Aorta (tissue), 5 donors: ENCODE measurements at regions not wholly inside any gene's neighbourhood (a gene's known extent, or its start where the extent isn't known, plus 50 kb on each side); places are given as distances from the start of the nearest gene placed in this dataset.
A peak's percentile ranks its signal among the peaks of the same experiment; 100 is the strongest.

Experiments used
- ATAC-seq: fragments of 200-7000 bp; cut with Tn5 transposase; one replicate; pipeline ENCODE4 v1.9.1; 2022; ENCODE audit warnings: moderate library complexity; ENCODE audit not compliant: low FRiP score
- DNase-seq, 2 donors: peaks; one replicate each; pipeline ENCODE4 v3.0.0-alpha.2; 2020
- H3K27ac ChIP-seq, 2 donors: one replicate each; pipeline ENCODE4 v1.5.1; 2013; ENCODE audit warnings: low read length in 2 of 2, mild to moderate bottlenecking in 2 of 2, moderate library complexity in 2 of 2, control low read depth in 1 of 2, inconsistent platforms in 1 of 2, low read depth in 1 of 2
- H3K27me3 ChIP-seq, 2 donors: one replicate each; pipeline ENCODE4 v1.6.1; 2013; ENCODE audit warnings: control low read depth in 1 of 2, low read length in 1 of 2, mild to moderate bottlenecking in 1 of 2, moderate library complexity in 1 of 2; ENCODE audit not compliant: insufficient read depth in 2 of 2, control insufficient read depth in 1 of 2
- H3K36me3 ChIP-seq, 2 donors: one replicate each; pipeline ENCODE4 v1.6.1; 2013; ENCODE audit warnings: control low read depth in 1 of 2, low read length in 1 of 2, mild to moderate bottlenecking in 1 of 2; ENCODE audit not compliant: insufficient read depth in 2 of 2, control insufficient read depth in 1 of 2
- H3K4me1 ChIP-seq, 2 donors: one replicate each; pipeline ENCODE4 v1.6.1; 2013; ENCODE audit warnings: low read length in 2 of 2, control low read depth in 1 of 2, mild to moderate bottlenecking in 1 of 2, moderate library complexity in 1 of 2; ENCODE audit not compliant: insufficient read depth in 2 of 2, control insufficient read depth in 1 of 2
- H3K4me3 ChIP-seq, 2 donors: one replicate each; pipeline ENCODE4 v1.5.1; 2013; ENCODE audit warnings: low read length in 2 of 2, control low read depth in 1 of 2, mild to moderate bottlenecking in 1 of 2
- H3K9me3 ChIP-seq: one replicate; pipeline ENCODE4 v1.6.1; 2013; ENCODE audit warnings: mild to moderate bottlenecking, low read length; ENCODE audit not compliant: control insufficient read depth
- WGBS, 2 donors: extraction: QIAGEN DNeasy Blood & Tissue Kit; methylation state at CpG; one replicate each; pipeline ENCODE4 v1.1.7; 2013; 5-methylcytosine and 5-hydroxymethylcytosine counted together
- intact Hi-C, 2 donors: fragments of 100-400 bp; cut with DNase I; formaldehyde crosslinking; loops; one replicate each; pipeline versions ENCODE4 v1.14.2 to v1.15.0; 2022
- donor health status: healthy with polysubstance abuse.
- donor health status: Bipolar disorder and iron deficiency.
- donor health status: DM: no; HTN: no; CAD: no.
- donor health status: DM: no; HTN: no; CAD: no.
- donor health status: DM: yes; HTN: yes; CAD: no.

DNA sequence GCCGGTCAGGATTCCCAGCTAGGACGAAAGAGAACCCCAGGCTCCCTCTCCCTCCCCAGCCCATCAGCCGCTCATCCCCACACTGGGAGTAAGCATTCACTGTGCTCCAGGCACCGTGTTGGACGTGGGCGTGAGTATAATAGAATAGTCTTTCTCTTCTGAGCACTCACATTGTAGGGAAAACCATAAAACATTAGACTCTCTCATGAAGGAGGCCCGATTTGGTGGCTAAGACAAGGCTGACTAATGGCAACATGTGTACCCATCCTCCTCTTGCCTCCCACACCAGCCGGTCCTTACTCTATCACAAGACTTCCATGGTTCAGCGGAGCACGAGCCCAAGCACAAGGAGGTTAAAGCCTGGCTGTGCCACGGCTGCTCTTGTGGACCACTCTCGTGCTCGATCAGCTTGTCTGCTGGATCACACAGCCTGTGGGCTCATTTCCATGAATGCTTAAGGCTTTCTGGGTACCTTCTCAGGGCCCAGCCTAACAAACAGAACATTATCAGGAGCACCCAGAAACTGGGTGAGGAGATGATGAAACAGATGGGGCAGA is 540.9 kb upstream of the RAB6C start:
- no peaks in the 10 kb centered on the region for H3K36me3 ChIP-seq
- no peaks in the 10 kb centered on the region for H3K4me1 ChIP-seq
- no peak overlapping the region for H3K27ac ChIP-seq
- 87 to 89% methylated on average over 13 of the region's 13 CpGs for WGBS, 2 donors
- H3K9me3 ChIP-seq: no peaks in the 10 kb centered on the region
- intact Hi-C loops: no loop called here
- no peaks in the 10 kb centered on the region for H3K27me3 ChIP-seq
- no peak overlapping the region for H3K4me3 ChIP-seq
- ATAC-seq (no peak), DNase-seq (peak in 1 of 2 donors; percentile 56)

DNA sequence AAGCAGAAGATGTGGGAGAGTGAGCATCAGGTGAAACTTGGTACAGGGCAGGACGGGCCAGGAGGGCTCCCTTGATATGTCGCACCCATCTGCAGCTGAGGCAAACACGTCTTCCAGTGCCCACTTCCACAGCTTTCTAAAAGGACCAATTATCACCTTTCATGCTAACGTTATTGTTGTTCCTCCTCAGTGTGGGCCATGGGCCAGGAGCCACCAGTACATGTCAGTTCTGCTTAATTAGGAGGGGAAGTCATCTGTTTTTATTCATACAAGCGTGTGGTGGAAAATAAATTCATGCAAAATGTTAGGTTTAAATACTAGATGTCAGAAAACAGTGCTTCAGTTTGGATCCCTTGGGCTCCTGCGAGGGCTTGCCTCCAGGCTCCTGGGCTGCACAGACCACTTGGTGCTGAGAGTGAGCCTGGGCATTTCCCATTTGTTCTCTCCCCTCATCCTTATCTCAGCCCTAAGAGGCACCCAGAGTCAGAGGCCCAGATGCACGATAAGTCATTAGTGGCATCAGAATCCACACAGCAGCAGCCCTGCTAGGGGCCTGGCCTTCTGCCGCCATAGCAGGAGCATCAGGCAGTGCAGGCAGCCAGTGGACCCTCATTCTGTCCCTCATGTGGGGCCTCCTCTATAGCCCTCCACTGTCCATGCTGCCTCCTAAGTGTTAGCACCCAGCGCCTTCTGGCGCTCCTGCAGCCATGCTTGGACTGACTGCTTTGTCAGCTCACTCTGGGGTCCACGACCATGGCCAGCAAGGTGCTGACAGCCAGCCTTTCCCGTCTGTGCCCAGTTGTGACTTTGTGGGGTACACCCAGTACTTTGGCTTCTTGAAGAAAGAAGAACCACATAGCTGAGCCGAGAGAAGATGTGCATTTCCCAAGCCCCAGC is 539.8 kb upstream of the RAB6C start:
- Histone ChIP-seq H3K27ac (no peak overlapping the region), H3K4me3 (no peak overlapping the region), H3K9me3 (no peaks in the 10 kb centered on the region), H3K4me1 (no peaks in the 10 kb centered on the region), H3K27me3 (no peaks in the 10 kb centered on the region), H3K36me3 (no peaks in the 10 kb centered on the region)
- DNase-seq (no peak), ATAC-seq (no peak)
- intact Hi-C loops: no loop called here
- 80 to 82% methylated on average over 13 of the region's 13 CpGs for WGBS, 2 donors

GRCh38 chr2:129441610-129442009 is 537.9 kb upstream of the RAB6C start:
- H3K36me3 ChIP-seq: no peaks in the 10 kb centered on the region
- H3K9me3 ChIP-seq: no peaks in the 10 kb centered on the region
- DNase-seq (no peak), ATAC-seq (no peak)
- no peaks in the 10 kb centered on the region for H3K4me1 ChIP-seq
- no peaks in the 10 kb centered on the region for H3K27me3 ChIP-seq
- no peak overlapping the region for H3K27ac ChIP-seq
- H3K4me3 ChIP-seq: no peak overlapping the region
- intact Hi-C loops: no loop called here

DNA sequence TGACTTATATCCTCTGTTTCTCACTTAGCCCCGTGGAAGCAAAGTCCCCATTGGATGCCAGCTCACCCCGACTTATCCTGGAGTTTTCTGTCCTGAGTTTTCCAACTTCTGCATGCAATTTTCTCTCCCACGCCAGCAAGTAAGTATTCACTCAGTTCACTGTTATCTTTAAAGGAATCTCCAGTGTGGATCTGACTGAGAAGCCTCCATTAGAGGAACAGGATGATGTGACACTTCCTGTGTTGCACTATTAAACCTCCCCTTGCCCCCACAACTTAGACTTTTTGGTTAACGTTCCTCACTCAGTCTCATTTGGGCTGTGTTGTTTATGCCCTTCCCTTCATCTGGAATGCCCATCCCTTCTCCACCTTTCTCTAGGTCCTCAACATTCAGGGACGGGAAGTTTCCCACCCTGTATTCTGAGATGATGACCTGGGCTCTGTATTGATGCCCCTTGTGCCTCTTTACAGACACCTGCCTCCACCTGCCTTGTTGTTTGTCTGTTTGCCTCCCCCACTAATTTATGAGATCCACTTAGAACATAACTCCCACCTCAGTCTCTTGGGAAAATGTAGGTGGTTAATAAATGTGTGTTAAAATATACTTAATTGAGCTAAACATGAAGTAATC is 536.1 kb upstream of the RAB6C start:
- DNase-seq (no peak), ATAC-seq (no peak)
- 71 to 74% methylated on average over 5 of the region's 5 CpGs for WGBS, 2 donors
- Histone ChIP-seq H3K27ac (no peak overlapping the region), H3K36me3 (no peaks in the 10 kb centered on the region), H3K4me3 (no peak overlapping the region), H3K9me3 (no peaks in the 10 kb centered on the region), H3K4me1 (no peaks in the 10 kb centered on the region), H3K27me3 (no peaks in the 10 kb centered on the region)
- intact Hi-C loops: no loop called here

DNA sequence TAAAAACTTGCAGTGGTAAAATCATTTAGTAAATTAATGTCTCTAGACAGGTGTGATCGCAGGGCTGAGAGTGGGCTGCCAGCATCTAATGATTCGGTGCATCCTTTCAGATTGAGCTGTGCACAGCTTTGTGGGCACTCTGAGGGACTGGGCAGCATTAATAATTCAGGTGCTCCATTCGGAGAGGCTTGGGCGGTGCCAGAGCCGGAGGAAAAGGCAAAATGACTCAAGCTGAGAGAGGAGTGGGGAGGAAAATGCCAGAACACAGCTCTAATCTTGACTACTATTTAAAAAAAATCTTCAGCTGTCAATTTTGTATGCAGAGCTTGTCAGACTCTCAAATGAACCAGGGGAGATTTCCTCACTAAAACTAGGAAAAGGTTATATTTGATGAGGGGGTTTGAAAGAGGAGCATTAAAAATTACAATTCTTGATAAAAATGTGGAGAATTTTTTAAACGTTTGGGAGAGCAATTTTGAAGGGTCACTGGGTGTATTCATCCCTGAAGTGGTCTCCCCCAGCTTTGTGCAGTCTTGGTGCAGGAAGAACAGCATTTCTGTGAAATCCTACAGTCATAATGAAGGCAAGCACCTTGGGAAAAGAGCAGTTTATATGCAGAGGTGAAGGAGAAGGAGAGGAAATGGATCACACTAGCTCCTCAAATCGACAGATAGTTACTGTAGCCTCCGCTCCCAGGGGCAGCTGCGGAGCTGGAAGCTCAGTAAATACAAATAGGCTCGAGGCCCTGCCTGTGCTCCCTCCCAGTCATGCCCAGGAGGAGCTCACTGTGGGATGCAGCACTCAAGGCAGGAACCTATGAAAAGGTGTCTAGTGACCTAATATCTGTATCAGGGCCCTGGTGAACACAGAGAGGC is 535.4 kb upstream of the RAB6C start:
- Histone ChIP-seq H3K4me1 (no peaks in the 10 kb centered on the region), H3K4me3 (no peak overlapping the region), H3K27me3 (no peaks in the 10 kb centered on the region), H3K36me3 (no peaks in the 10 kb centered on the region), H3K9me3 (no peaks in the 10 kb centered on the region), H3K27ac (no peak overlapping the region)
- WGBS, 2 donors: 57 to 63% methylated on average over 10 of the region's 10 CpGs
- intact Hi-C loops: no loop called here
- DNase-seq (no peak), ATAC-seq (no peak)

DNA sequence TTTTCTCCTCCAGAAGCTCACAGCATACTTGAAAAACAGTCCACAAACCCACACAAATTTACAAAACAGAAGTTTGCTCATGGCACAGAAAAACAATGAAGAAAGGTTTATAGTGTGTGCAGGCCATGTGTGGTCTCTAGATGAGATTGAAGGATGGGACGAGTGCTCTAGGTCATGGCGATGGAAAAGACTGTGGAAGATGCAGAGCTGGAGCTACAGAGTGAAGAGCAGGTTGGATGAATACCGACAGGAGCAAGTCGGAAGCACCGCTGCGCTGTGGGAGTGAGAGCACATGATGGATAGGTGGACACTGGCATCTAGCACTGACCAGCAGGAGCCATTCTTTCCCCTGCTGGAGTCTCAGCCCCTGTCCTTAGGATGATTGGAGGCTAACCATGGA is 534.7 kb upstream of the RAB6C start:
- Histone ChIP-seq H3K27ac (no peak overlapping the region), H3K9me3 (no peaks in the 10 kb centered on the region), H3K36me3 (no peaks in the 10 kb centered on the region), H3K4me3 (no peak overlapping the region), H3K4me1 (no peaks in the 10 kb centered on the region), H3K27me3 (no peaks in the 10 kb centered on the region)
- intact Hi-C loops: no loop called here
- 89 to 90% methylated on average over 6 of the region's 6 CpGs for WGBS, 2 donors
- ATAC-seq: no peak
- no peak for DNase-seq

GRCh38 chr2:129456691-129457090 is 522.8 kb upstream of the RAB6C start:
- Histone ChIP-seq H3K4me1 (no peaks in the 10 kb centered on the region), H3K4me3 (no peak overlapping the region), H3K9me3 (no peaks in the 10 kb centered on the region), H3K27me3 (no peaks in the 10 kb centered on the region), H3K27ac (no peak overlapping the region), H3K36me3 (no peaks in the 10 kb centered on the region)
- WGBS, 2 donors: 23 to 32% methylated on average over 3 of the region's 3 CpGs
- DNase-seq (no peak), ATAC-seq (no peak)
- intact Hi-C loops: no loop called here

GRCh38 chr2:129457277-129457818 is 522.1 kb upstream of the RAB6C start:
- Histone ChIP-seq H3K4me1 (no peaks in the 10 kb centered on the region), H3K36me3 (no peaks in the 10 kb centered on the region), H3K27me3 (no peaks in the 10 kb centered on the region), H3K27ac (no peak overlapping the region), H3K9me3 (no peaks in the 10 kb centered on the region), H3K4me3 (no peak overlapping the region)
- intact Hi-C loops: no loop called here
- ATAC-seq: no peak
- WGBS, 2 donors: 65 to 77% methylated on average over 5 of the region's 5 CpGs
- no peak for DNase-seq
